ENCODE measurements at regions not wholly inside any gene's neighbourhood (a gene's known extent, or its start where the extent isn't known, plus 50 kb on each side); places are given as distances from the start of the nearest gene placed in this dataset.

DNA sequence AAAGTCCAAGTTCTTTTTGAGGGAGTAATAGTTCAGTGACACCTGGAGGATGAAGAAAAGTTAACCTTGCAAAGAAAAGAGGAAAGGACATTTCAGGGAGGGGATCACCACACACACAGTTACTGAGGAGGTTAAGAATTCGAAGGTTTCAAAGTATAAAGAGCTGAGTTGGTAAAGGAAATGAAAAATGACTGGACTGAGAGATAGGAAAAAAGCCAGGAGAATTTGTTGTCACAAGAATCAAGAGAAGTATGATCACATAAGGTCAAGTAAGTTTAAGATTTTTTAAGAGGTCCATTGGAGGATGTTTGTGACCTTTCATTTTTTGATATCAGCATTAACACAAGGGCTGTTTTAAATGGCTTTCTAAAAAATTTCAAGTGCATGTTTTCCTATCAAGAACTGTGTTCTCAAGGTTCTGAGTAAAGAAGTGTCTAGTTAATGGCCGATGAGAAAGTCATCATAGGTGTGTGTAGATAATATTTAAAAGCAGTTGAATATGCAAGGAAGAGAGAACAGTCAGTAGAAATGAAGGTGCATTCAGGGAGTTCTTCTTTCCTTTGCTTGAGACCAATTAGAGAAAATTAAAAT is 189.2 kb upstream of the RBMS3 start:
- TF ChIP-seq CREB1 (IDR thresholded peaks at IDR 0.05; ENCODE audit: low read depth) (no peak), TAF1 (IDR thresholded peaks at IDR 0.05; ENCODE audit: low read depth) (no peak)
- TF ChIP-seq, protein P1, sequence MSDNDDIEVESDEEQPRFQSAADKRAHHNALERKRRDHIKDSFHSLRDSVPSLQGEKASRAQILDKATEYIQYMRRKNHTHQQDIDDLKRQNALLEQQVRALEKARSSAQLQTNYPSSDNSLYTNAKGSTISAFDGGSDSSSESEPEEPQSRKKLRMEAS (IDR thresholded peaks at IDR 0.05) = no peak
